ENCODE measurements at regions not wholly inside any gene's neighbourhood (a gene's known extent, or its start where the extent isn't known, plus 50 kb on each side); places are given as distances from the start of the nearest gene placed in this dataset.

DNA sequence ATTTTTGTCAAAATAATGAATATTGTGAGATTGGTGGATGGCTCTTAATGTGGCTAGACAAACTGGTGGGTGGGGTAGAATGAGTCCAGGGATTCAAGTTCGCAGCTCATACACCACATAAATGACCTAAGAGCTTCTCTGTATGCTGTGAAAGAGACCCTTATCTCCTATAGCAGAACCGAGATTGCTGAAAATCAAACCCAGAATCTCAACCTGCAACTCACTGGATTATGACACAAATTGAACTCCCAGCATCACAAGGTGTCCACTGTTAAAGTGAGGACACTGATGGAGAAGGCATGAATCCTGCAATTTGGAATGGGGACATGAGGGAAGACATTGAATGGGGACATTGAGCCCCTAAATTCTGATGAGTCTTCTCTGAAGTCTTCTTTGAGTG is 51.3 kb upstream of the CNKSR3 start:
- H3K23ac ChIP-seq (ENCODE audit: low read depth, low read length, poor library complexity), result no peak overlapping the region
- H2BK120ac ChIP-seq (ENCODE audit: low read depth, low read length), result no peak overlapping the region
- no peak overlapping the region for H4K8ac ChIP-seq (ENCODE audit: low read depth, low read length)
- H3K14ac ChIP-seq (ENCODE audit: low read length), result no peak overlapping the region
- peaks cover 0 to 4% (median 0%) of the 10 kb centered on the region in 3 experiments for H3K27me3 ChIP-seq (ENCODE audit: control insufficient read depth in 3 of 3, insufficient read depth in 3 of 3, low read depth in 1 of 3, low read length in 3 of 3)
- H3K4me1 ChIP-seq (ENCODE audit: control insufficient read depth in 2 of 2, insufficient read depth in 1 of 2, low read depth in 1 of 2, low read length in 2 of 2), result no peaks in the 10 kb centered on the region
- H3K4me2 ChIP-seq (ENCODE audit: insufficient read depth, low read length, poor library complexity, severe bottlenecking), result no peak overlapping the region
- no peaks in the 10 kb centered on the region for H3K36me3 ChIP-seq (replicated peaks in 1 of 2; ENCODE audit: control insufficient read depth in 2 of 2, insufficient read depth in 2 of 2, low read length in 2 of 2)
- H2AK5ac ChIP-seq (ENCODE audit: low read depth, low read length), result no peak overlapping the region
- no CpG with 5 or more reads among the region's 2 CpGs for WGBS, 2 donors (ENCODE audit: extremely low coverage in 2 of 2, insufficient read length in 2 of 2, insufficient replicate concordance in 1 of 2)
- H3K9ac ChIP-seq (ENCODE audit: low read depth, low read length, poor library complexity), result no peak overlapping the region
- no peaks in the 10 kb centered on the region for H3K9me3 ChIP-seq (replicated peaks in 1 of 2; ENCODE audit: control insufficient read depth in 2 of 2, insufficient read depth in 1 of 2, low read depth in 1 of 2, low read length in 2 of 2)
- H3K79me1 ChIP-seq (ENCODE audit: low read depth, low read length), result no peaks in the 10 kb centered on the region
- H3K4me3 ChIP-seq (ENCODE audit: low read length in 2 of 2), result no peak overlapping the region
- no peak for DNase-seq (ENCODE audit: low spot score)
- H3K27ac ChIP-seq (replicated peaks; ENCODE audit: low read length), result no peak overlapping the region
- H2BK12ac ChIP-seq (ENCODE audit: low read length), result no peak overlapping the region
- H4K91ac ChIP-seq (ENCODE audit: low read depth, low read length, poor library complexity), result no peak overlapping the region
- no peak overlapping the region for H3K18ac ChIP-seq (ENCODE audit: low read length)
- no peak overlapping the region for H2AFZ ChIP-seq (ENCODE audit: low read length)
- no peak overlapping the region for H2BK5ac ChIP-seq (ENCODE audit: low read length)
- no peak overlapping the region for H3K4ac ChIP-seq (ENCODE audit: low read length)
- H2BK15ac ChIP-seq (ENCODE audit: low read length), result no peak overlapping the region

DNA sequence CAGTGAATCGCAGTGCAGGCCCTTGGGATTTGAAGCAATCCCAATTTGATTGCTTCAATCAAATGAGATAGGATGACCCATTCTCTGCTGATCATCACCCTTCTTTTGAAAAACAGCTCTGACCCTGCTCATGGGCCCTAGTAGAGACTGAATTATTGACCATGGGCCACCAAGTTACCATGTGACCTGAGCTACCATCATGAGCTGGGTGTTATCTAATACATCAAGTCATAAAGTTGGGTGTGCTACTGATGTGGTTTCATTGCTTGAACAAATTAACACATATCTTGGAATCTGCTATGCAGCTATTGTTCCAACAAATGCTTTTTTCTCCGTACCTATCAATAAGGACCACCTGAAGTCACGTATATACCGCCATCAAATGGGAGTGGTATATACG is 54.8 kb upstream of the CNKSR3 start:
- no peak for DNase-seq (ENCODE audit: low spot score)
- H3K27ac ChIP-seq (replicated peaks; ENCODE audit: low read length), result no peak overlapping the region

DNA sequence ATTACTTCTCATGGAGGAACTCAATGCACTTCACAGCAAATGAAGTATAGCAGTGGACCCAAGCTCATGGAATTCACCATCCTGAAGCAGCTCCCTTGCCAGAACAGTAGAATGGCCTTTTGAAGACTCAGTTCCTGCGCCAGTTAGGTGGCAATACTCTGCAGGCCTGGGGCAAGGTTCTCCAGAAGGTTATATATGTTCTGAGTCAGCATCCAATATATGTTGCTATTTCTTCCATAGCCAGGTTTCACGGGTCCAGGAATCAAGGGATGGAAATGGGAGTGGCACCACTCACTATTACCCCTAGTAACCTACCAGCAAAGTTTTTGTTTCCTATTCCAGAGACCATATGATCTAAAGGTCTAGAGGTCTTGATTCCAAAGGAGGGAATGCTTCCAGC is 56.4 kb upstream of the CNKSR3 start:
- Histone ChIP-seq H3K36me3 (replicated peaks in 1 of 2; ENCODE audit: control insufficient read depth in 2 of 2, insufficient read depth in 2 of 2, low read length in 2 of 2) (no peaks in the 10 kb centered on the region), H3K23ac (ENCODE audit: low read depth, low read length, poor library complexity) (no peak overlapping the region), H2BK5ac (ENCODE audit: low read length) (no peak overlapping the region), H2BK12ac (ENCODE audit: low read length) (no peak overlapping the region), H3K4me3 (ENCODE audit: low read length in 2 of 2) (no peak overlapping the region), H3K9ac (ENCODE audit: low read depth, low read length, poor library complexity) (no peak overlapping the region), H3K27ac (replicated peaks; ENCODE audit: low read length) (no peak overlapping the region), H3K14ac (ENCODE audit: low read length) (no peak overlapping the region), H3K9me3 (replicated peaks in 1 of 2; ENCODE audit: control insufficient read depth in 2 of 2, insufficient read depth in 1 of 2, low read depth in 1 of 2, low read length in 2 of 2) (no peaks in the 10 kb centered on the region), H2BK120ac (ENCODE audit: low read depth, low read length) (no peak overlapping the region), H3K27me3 (ENCODE audit: control insufficient read depth in 3 of 3, insufficient read depth in 3 of 3, low read depth in 1 of 3, low read length in 3 of 3) (no peaks in the 10 kb centered on the region), H3K4me2 (ENCODE audit: insufficient read depth, low read length, poor library complexity, severe bottlenecking) (no peak overlapping the region), H3K18ac (ENCODE audit: low read length) (no peak overlapping the region), H2AK5ac (ENCODE audit: low read depth, low read length) (no peak overlapping the region), H3K79me1 (ENCODE audit: low read depth, low read length) (no peaks in the 10 kb centered on the region), H4K8ac (ENCODE audit: low read depth, low read length) (no peak overlapping the region), H2AFZ (ENCODE audit: low read length) (no peak overlapping the region), H4K91ac (ENCODE audit: low read depth, low read length, poor library complexity) (no peak overlapping the region), H3K4ac (ENCODE audit: low read length) (no peak overlapping the region), H2BK15ac (ENCODE audit: low read length) (no peak overlapping the region), H3K4me1 (ENCODE audit: control insufficient read depth in 2 of 2, insufficient read depth in 1 of 2, low read depth in 1 of 2, low read length in 2 of 2) (no peaks in the 10 kb centered on the region)
- DNase-seq (ENCODE audit: low spot score), result no peak
- WGBS, 2 donors (ENCODE audit: extremely low coverage in 2 of 2, insufficient read length in 2 of 2, insufficient replicate concordance in 1 of 2), result no CpG with 5 or more reads among the region's 2 CpGs

More for the DNA sequence above, 54.8 kb upstream of the CNKSR3 start:
- H3K18ac ChIP-seq (ENCODE audit: low read length), result no peak overlapping the region
- H3K27me3 ChIP-seq (ENCODE audit: control insufficient read depth in 3 of 3, insufficient read depth in 3 of 3, low read depth in 1 of 3, low read length in 3 of 3), result peaks cover 0 to 4% (median 0%) of the 10 kb centered on the region in 3 experiments
- no peak overlapping the region for H2BK12ac ChIP-seq (ENCODE audit: low read length)
- H3K4ac ChIP-seq (ENCODE audit: low read length), result no peak overlapping the region
- no peak overlapping the region for H2BK120ac ChIP-seq (ENCODE audit: low read depth, low read length)
- H2AK5ac ChIP-seq (ENCODE audit: low read depth, low read length), result no peak overlapping the region
- no CpG with 5 or more reads among the region's 5 CpGs for WGBS, 2 donors (ENCODE audit: extremely low coverage in 2 of 2, insufficient read length in 2 of 2, insufficient replicate concordance in 1 of 2)
- H4K91ac ChIP-seq (ENCODE audit: low read depth, low read length, poor library complexity), result no peak overlapping the region
- H2BK15ac ChIP-seq (ENCODE audit: low read length), result no peak overlapping the region
- no peak overlapping the region for H3K4me2 ChIP-seq (ENCODE audit: insufficient read depth, low read length, poor library complexity, severe bottlenecking)
- no peak overlapping the region for H3K9ac ChIP-seq (ENCODE audit: low read depth, low read length, poor library complexity)
- H3K9me3 ChIP-seq (replicated peaks in 1 of 2; ENCODE audit: control insufficient read depth in 2 of 2, insufficient read depth in 1 of 2, low read depth in 1 of 2, low read length in 2 of 2), result no peaks in the 10 kb centered on the region
- H2BK5ac ChIP-seq (ENCODE audit: low read length), result no peak overlapping the region
- no peaks in the 10 kb centered on the region for H3K4me1 ChIP-seq (ENCODE audit: control insufficient read depth in 2 of 2, insufficient read depth in 1 of 2, low read depth in 1 of 2, low read length in 2 of 2)
- H2AFZ ChIP-seq (ENCODE audit: low read length), result no peak overlapping the region
- H3K14ac ChIP-seq (ENCODE audit: low read length), result no peak overlapping the region
- H4K8ac ChIP-seq (ENCODE audit: low read depth, low read length), result no peak overlapping the region
- no peaks in the 10 kb centered on the region for H3K36me3 ChIP-seq (replicated peaks in 1 of 2; ENCODE audit: control insufficient read depth in 2 of 2, insufficient read depth in 2 of 2, low read length in 2 of 2)
- H3K4me3 ChIP-seq (ENCODE audit: low read length in 2 of 2), result no peak overlapping the region
- H3K23ac ChIP-seq (ENCODE audit: low read depth, low read length, poor library complexity), result no peak overlapping the region
- no peaks in the 10 kb centered on the region for H3K79me1 ChIP-seq (ENCODE audit: low read depth, low read length)

DNA sequence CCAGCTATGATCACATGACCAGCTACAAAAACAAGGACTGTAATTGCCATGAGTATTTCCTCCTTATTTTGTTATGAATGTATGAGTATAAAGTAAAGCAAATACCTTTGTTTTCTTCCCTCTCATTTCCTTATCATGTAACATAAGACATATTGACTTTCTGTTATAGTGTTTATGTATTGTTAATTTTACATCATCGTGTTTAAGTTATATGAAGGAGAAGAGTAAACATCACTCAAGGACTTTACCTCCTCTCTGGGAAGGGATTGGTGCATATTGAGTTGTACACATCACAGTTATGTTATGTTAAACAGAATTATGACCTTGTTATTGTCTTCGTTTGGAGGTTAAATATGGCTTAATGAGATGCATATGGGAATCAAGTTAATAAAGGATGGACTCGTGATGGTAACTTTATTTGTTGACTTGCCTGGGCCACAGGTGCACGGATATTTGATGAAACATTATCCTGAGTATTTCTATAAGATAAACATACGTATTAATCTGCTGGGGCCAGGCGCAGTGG is 57.3 kb upstream of the CNKSR3 start:
- Histone ChIP-seq H3K9ac (ENCODE audit: low read depth, low read length, poor library complexity) (no peak overlapping the region), H4K91ac (ENCODE audit: low read depth, low read length, poor library complexity) (no peak overlapping the region), H2BK120ac (ENCODE audit: low read depth, low read length) (no peak overlapping the region), H3K4me3 (ENCODE audit: low read length in 2 of 2) (no peak overlapping the region), H3K27ac (replicated peaks; ENCODE audit: low read length) (no peak overlapping the region), H4K8ac (ENCODE audit: low read depth, low read length) (no peak overlapping the region), H3K9me3 (replicated peaks in 1 of 2; ENCODE audit: control insufficient read depth in 2 of 2, insufficient read depth in 1 of 2, low read depth in 1 of 2, low read length in 2 of 2) (no peaks in the 10 kb centered on the region), H3K27me3 (ENCODE audit: control insufficient read depth in 3 of 3, insufficient read depth in 3 of 3, low read depth in 1 of 3, low read length in 3 of 3) (no peaks in the 10 kb centered on the region), H3K18ac (ENCODE audit: low read length) (no peak overlapping the region), H2AFZ (ENCODE audit: low read length) (no peak overlapping the region), H2BK5ac (ENCODE audit: low read length) (no peak overlapping the region), H2BK15ac (ENCODE audit: low read length) (no peak overlapping the region), H2BK12ac (ENCODE audit: low read length) (no peak overlapping the region), H3K14ac (ENCODE audit: low read length) (no peak overlapping the region), H2AK5ac (ENCODE audit: low read depth, low read length) (no peak overlapping the region), H3K79me1 (ENCODE audit: low read depth, low read length) (no peaks in the 10 kb centered on the region), H3K4me2 (ENCODE audit: insufficient read depth, low read length, poor library complexity, severe bottlenecking) (no peak overlapping the region), H3K4me1 (ENCODE audit: control insufficient read depth in 2 of 2, insufficient read depth in 1 of 2, low read depth in 1 of 2, low read length in 2 of 2) (no peaks in the 10 kb centered on the region), H3K4ac (ENCODE audit: low read length) (no peak overlapping the region), H3K23ac (ENCODE audit: low read depth, low read length, poor library complexity) (no peak overlapping the region), H3K36me3 (replicated peaks in 1 of 2; ENCODE audit: control insufficient read depth in 2 of 2, insufficient read depth in 2 of 2, low read length in 2 of 2) (no peaks in the 10 kb centered on the region)
- no CpG with 5 or more reads among the region's 6 CpGs for WGBS, 2 donors (ENCODE audit: extremely low coverage in 2 of 2, insufficient read length in 2 of 2, insufficient replicate concordance in 1 of 2)
- DNase-seq (ENCODE audit: low spot score), result no peak
